GM21390 (cell line): ENCODE measurements at regions not wholly inside any gene's neighbourhood (a gene's known extent, or its start where the extent isn't known, plus 50 kb on each side); places are given as distances from the start of the nearest gene placed in this dataset.

ENCODE experiments used
- ATAC-seq: cut with Tn5 transposase; IDR thresholded peaks from one replicate; pipeline ENCODE4 v1.9.1; 2021; ENCODE audit not compliant: unreplicated experiment

- ATAC-seq, result no peak
These were observed 51.2 kb upstream of the NFASC start for GRCh38 chr1:204819495-204819894.
